ENCODE measurements at regions not wholly inside any gene's neighbourhood (a gene's known extent, or its start where the extent isn't known, plus 50 kb on each side); places are given as distances from the start of the nearest gene placed in this dataset.
"Not testable (repeated sequence)": the region's sequence is repeated elsewhere in the genome, so short reads cannot be mapped to it uniquely, and the experiment has no call there.

- ChIA-PET CTCF (no interaction called here), POLR2A (no interaction called here)
Observed at GRCh38 chr5:7272408-7272965, 123.5 kb upstream of the ADCY2 start.

GRCh38 chr5:7274203-7274602 lies 121.7 kb upstream of the ADCY2 start:
- no peak for TF ChIP-seq CTCF (IDR thresholded peaks at IDR 0.05; ENCODE audit: low read depth, low read length)
- no peak for DNase-seq (ENCODE audit: low read depth, low spot score)
- Histone ChIP-seq H3K27ac (ENCODE audit: low read depth, low read length) (no peak overlapping the region), H3K9me3 (ENCODE audit: control insufficient read depth, insufficient read depth, low read length) (peaks cover 11% of the 10 kb centered on the region), H3K27me3 (ENCODE audit: control insufficient read depth, insufficient read depth, low read length) (no peaks in the 10 kb centered on the region), H3K4me3 (ENCODE audit: low read depth, low read length) (no peak overlapping the region)
- ChIA-PET CTCF (no interaction called here), POLR2A (no interaction called here)

More at GRCh38 chr5:7272408-7272965, 123.5 kb upstream of the ADCY2 start:
- TF ChIP-seq CTCF (IDR thresholded peaks at IDR 0.05; ENCODE audit: low read depth, low read length), result no peak
- no peak for DNase-seq (ENCODE audit: low read depth, low spot score)
- no peak overlapping the region for H3K4me3 ChIP-seq (ENCODE audit: low read depth, low read length)
- peaks cover 11% of the 10 kb centered on the region for H3K9me3 ChIP-seq (ENCODE audit: control insufficient read depth, insufficient read depth, low read length)
- H3K27me3 ChIP-seq (ENCODE audit: control insufficient read depth, insufficient read depth, low read length), result no peaks in the 10 kb centered on the region
- no peak overlapping the region for H3K27ac ChIP-seq (ENCODE audit: low read depth, low read length)

GRCh38 chr5:7289634-7290033 lies 106.3 kb upstream of the ADCY2 start:
- H3K4me3 ChIP-seq (ENCODE audit: low read depth, low read length); POLR2A ChIA-PET; H3K27me3 ChIP-seq (ENCODE audit: control insufficient read depth, insufficient read depth, low read length); CTCF ChIA-PET; H3K27ac ChIP-seq (ENCODE audit: low read depth, low read length); DNase-seq (ENCODE audit: low read depth, low spot score): not testable (repeated sequence)
- H3K9me3 ChIP-seq (ENCODE audit: control insufficient read depth, insufficient read depth, low read length), result peaks cover 12% of the 10 kb centered on the region; the same call in 1 of the 2 replicates

GRCh38 chr5:7297821-7298220 lies 98.1 kb upstream of the ADCY2 start:
- POLR2A ChIA-PET; DNase-seq (ENCODE audit: low read depth, low spot score); H3K27ac ChIP-seq (ENCODE audit: low read depth, low read length); H3K4me3 ChIP-seq (ENCODE audit: low read depth, low read length); H3K27me3 ChIP-seq (ENCODE audit: control insufficient read depth, insufficient read depth, low read length); CTCF ChIA-PET: not testable (repeated sequence)
- peaks cover 12% of the 10 kb centered on the region for H3K9me3 ChIP-seq (ENCODE audit: control insufficient read depth, insufficient read depth, low read length)

- peaks cover 17% of the 10 kb centered on the region for H3K9me3 ChIP-seq (ENCODE audit: control insufficient read depth, insufficient read depth, low read length)
- POLR2A ChIA-PET; H3K27ac ChIP-seq (ENCODE audit: low read depth, low read length); H3K27me3 ChIP-seq (ENCODE audit: control insufficient read depth, insufficient read depth, low read length); CTCF ChIA-PET; H3K4me3 ChIP-seq (ENCODE audit: low read depth, low read length); DNase-seq (ENCODE audit: low read depth, low spot score): not testable (repeated sequence)
Observed at GRCh38 chr5:7299731-7300130, 96.2 kb upstream of the ADCY2 start.

- H3K4me3 ChIP-seq (ENCODE audit: low read depth, low read length); DNase-seq (ENCODE audit: low read depth, low spot score); H3K27me3 ChIP-seq (ENCODE audit: control insufficient read depth, insufficient read depth, low read length); H3K27ac ChIP-seq (ENCODE audit: low read depth, low read length); POLR2A ChIA-PET; CTCF ChIA-PET: not testable (repeated sequence)
- peaks cover 24% of the 10 kb centered on the region for H3K9me3 ChIP-seq (ENCODE audit: control insufficient read depth, insufficient read depth, low read length)
Observed at GRCh38 chr5:7305000-7305674, 90.8 kb upstream of the ADCY2 start.

GRCh38 chr5:7306556-7306955 lies 89.4 kb upstream of the ADCY2 start:
- CTCF ChIA-PET; H3K4me3 ChIP-seq (ENCODE audit: low read depth, low read length); POLR2A ChIA-PET; H3K27me3 ChIP-seq (ENCODE audit: control insufficient read depth, insufficient read depth, low read length); DNase-seq (ENCODE audit: low read depth, low spot score); H3K27ac ChIP-seq (ENCODE audit: low read depth, low read length): not testable (repeated sequence)
- H3K9me3 ChIP-seq (ENCODE audit: control insufficient read depth, insufficient read depth, low read length), result peaks cover 21% of the 10 kb centered on the region

GRCh38 chr5:7307709-7308108 lies 88.2 kb upstream of the ADCY2 start:
- peaks cover 19% of the 10 kb centered on the region for H3K9me3 ChIP-seq (ENCODE audit: control insufficient read depth, insufficient read depth, low read length)
- POLR2A ChIA-PET; DNase-seq (ENCODE audit: low read depth, low spot score); CTCF ChIA-PET; H3K4me3 ChIP-seq (ENCODE audit: low read depth, low read length); H3K27me3 ChIP-seq (ENCODE audit: control insufficient read depth, insufficient read depth, low read length); H3K27ac ChIP-seq (ENCODE audit: low read depth, low read length): not testable (repeated sequence)

- H3K27ac ChIP-seq (ENCODE audit: low read depth, low read length); DNase-seq (ENCODE audit: low read depth, low spot score); H3K27me3 ChIP-seq (ENCODE audit: control insufficient read depth, insufficient read depth, low read length); POLR2A ChIA-PET; H3K4me3 ChIP-seq (ENCODE audit: low read depth, low read length): not testable (repeated sequence)
- H3K9me3 ChIP-seq (ENCODE audit: control insufficient read depth, insufficient read depth, low read length), result peaks cover 19% of the 10 kb centered on the region
- CTCF ChIA-PET, result interaction anchor here (0.6 kb wide), 1 partner anchor 35 kb away, joined by 4 read pairs; no protein-coding TSS in a partner anchor
Observed at GRCh38 chr5:7309715-7310114, 86.2 kb upstream of the ADCY2 start.

- H3K4me3 ChIP-seq (ENCODE audit: low read depth, low read length); H3K27ac ChIP-seq (ENCODE audit: low read depth, low read length); DNase-seq (ENCODE audit: low read depth, low spot score); POLR2A ChIA-PET; H3K27me3 ChIP-seq (ENCODE audit: control insufficient read depth, insufficient read depth, low read length); CTCF ChIA-PET: not testable (repeated sequence)
- H3K9me3 ChIP-seq (ENCODE audit: control insufficient read depth, insufficient read depth, low read length), result peaks cover 19% of the 10 kb centered on the region
Observed at GRCh38 chr5:7310656-7311055, 85.3 kb upstream of the ADCY2 start.

All from AG04450 (cell line).